Hepatocyte (in vitro differentiated cells): ENCODE measurements at regions not wholly inside any gene's neighbourhood (a gene's known extent, or its start where the extent isn't known, plus 50 kb on each side); places are given as distances from the start of the nearest gene placed in this dataset.

Experiments
- DNase-seq: peaks from one replicate; pipeline ENCODE4 v3.0.0-alpha.2; 2016; ENCODE audit warnings: low spot score
- H2AFZ ChIP-seq: fragments of 200-600 bp; sonication (generic); 2 replicates; pipeline ENCODE4 v1.6.0; 2016; ENCODE audit warnings: antibody characterized with exemption, mild to moderate bottlenecking
- H3K27ac ChIP-seq: fragments of 200-600 bp; sonication (generic); 2 replicates; pipeline ENCODE4 v1.5.1; 2016; ENCODE audit warnings: mild to moderate bottlenecking
- H3K27me3 ChIP-seq: fragments of 200-600 bp; sonication (generic); 2 replicates; pipeline ENCODE4 v1.6.1; 2016
- H3K36me3 ChIP-seq: fragments of 200-600 bp; sonication (generic); replicated peaks from 2 replicates; pipeline ENCODE4 v1.5.1; 2016; ENCODE audit warnings: low read depth; ENCODE audit not compliant: insufficient read depth
- H3K4me1 ChIP-seq: fragments of 200-600 bp; sonication (generic); 2 replicates; pipeline ENCODE4 v1.5.1; 2016; ENCODE audit warnings: mild to moderate bottlenecking, moderate library complexity; ENCODE audit not compliant: insufficient read depth
- H3K4me2 ChIP-seq: fragments of 200-600 bp; sonication (generic); 2 replicates; pipeline ENCODE4 v1.6.0; 2016
- H3K4me3 ChIP-seq: fragments of 200-600 bp; sonication (generic); 2 replicates; pipeline ENCODE4 v1.5.1; 2016; ENCODE audit warnings: mild to moderate bottlenecking
- H3K79me2 ChIP-seq: fragments of 200-600 bp; sonication (generic); 2 replicates; pipeline ENCODE4 v1.6.0; 2017; ENCODE audit warnings: mild to moderate bottlenecking
- H3K9me2 ChIP-seq: fragments of 200-600 bp; sonication (generic); replicated peaks from 2 replicates; pipeline ENCODE4 v1.6.0; 2017; ENCODE audit warnings: mild to moderate bottlenecking; ENCODE audit not compliant: insufficient read depth
- H3K9me3 ChIP-seq: fragments of 200-600 bp; sonication (generic); 2 replicates; pipeline ENCODE4 v1.5.1; 2016; ENCODE audit warnings: low read depth, mild to moderate bottlenecking
- H4K20me1 ChIP-seq: fragments of 200-600 bp; sonication (generic); 2 replicates; pipeline ENCODE4 v1.6.0; 2016; ENCODE audit warnings: mild to moderate bottlenecking; ENCODE audit not compliant: insufficient read depth, poor library complexity, severe bottlenecking
- EZH2 ChIP-seq: fragments of 200-600 bp; sonication (generic); IDR thresholded peaks from 2 replicates; pipeline ENCODE4 v1.6.1; 2016; ENCODE audit warnings: antibody characterized with exemption, mild to moderate bottlenecking, borderline replicate concordance
- EZH2phosphoT487 ChIP-seq: fragments of 200-600 bp; sonication (generic); IDR thresholded peaks from one replicate; pipeline ENCODE4 v1.6.1; 2018; ENCODE audit warnings: antibody characterized with exemption, mild to moderate bottlenecking, low read depth, moderate library complexity; ENCODE audit not compliant: unreplicated experiment, severe bottlenecking
- WGBS: methylation state at CpG from one replicate; pipeline ENCODE4 v1.1.6; 2016; ENCODE audit warnings: low lambda C conversion rate; ENCODE audit errors: missing lambda C conversion rate; 5-methylcytosine and 5-hydroxymethylcytosine counted together
- TF ChIP-seq, protein P1 (sequence below): fragments of 200-600 bp; sonication (generic); IDR thresholded peaks from 2 replicates; pipeline ENCODE4 v1.5.1; 2016; ENCODE audit warnings: antibody characterized with exemption, mild to moderate bottlenecking; ENCODE audit not compliant: poor library complexity

DNA sequence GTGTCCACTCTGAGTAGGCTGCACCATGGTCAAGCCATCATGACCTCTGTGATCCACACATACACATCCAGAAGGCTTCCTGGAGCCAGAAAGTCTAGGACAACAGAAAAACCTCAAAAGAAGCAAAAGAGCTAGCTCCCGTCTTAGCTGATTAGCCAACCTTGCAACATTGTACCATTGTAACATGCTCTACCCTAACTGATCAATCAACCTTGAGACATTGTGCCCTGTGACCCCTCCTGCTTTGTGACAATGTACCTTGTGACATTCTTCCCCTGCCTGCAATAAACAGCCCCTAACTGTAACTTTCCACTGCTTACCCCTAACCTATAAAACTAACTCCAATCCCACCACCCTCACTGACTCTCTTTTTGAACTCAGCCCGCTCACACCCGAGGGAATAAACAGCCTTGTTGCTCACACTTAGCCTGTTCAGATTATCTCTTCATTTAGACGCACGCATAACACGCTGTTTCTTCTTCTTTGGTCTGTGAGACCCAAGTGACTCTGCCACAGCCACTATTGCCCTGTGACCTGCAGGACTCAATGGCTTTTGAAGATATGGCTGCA, 1104.6 kb downstream of the OTOL1 start:
- Histone ChIP-seq H3K27me3 (no peaks in the 10 kb centered on the region), H3K4me1 (no peaks in the 10 kb centered on the region), H3K4me3 (no peak overlapping the region), H4K20me1 (no peaks in the 10 kb centered on the region), H3K27ac (no peak overlapping the region), H2AFZ (no peak overlapping the region), H3K9me3 (no peaks in the 10 kb centered on the region), H3K36me3 (no peaks in the 10 kb centered on the region), H3K9me2 (no peaks in the 10 kb centered on the region), H3K4me2 (no peak overlapping the region), H3K79me2 (no peaks in the 10 kb centered on the region)
- WGBS: 84% methylated on average over 6 of the region's 6 CpGs
- no peak for TF ChIP-seq EZH2
- TF ChIP-seq EZH2phosphoT487: no peak
- DNase-seq: no peak

DNA sequence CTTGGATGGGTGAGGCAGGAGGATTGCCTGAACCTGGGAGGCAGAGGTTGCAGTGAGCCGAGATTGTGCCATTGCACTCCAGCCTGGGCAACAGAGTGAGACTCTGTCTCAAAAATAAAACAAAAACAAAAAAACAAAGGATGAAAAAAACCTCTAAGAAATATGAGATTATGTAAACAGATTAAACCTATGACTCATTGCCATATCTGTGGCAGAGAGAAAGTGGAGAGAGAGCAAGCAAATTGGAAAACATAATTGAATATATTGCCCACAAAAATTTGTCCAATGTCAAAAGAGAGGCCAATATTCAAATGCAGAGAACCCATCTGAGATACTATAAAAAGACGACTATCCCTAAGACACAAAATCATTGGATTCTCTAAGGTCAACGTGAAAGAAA, 1106.0 kb downstream of the OTOL1 start:
- no peaks in the 10 kb centered on the region for H4K20me1 ChIP-seq
- WGBS: 86% methylated on average over 3 of the region's 3 CpGs
- H2AFZ ChIP-seq: no peak overlapping the region
- no peaks in the 10 kb centered on the region for H3K36me3 ChIP-seq
- H3K4me3 ChIP-seq: no peak overlapping the region
- no peaks in the 10 kb centered on the region for H3K9me3 ChIP-seq
- H3K4me2 ChIP-seq: no peak overlapping the region
- no peaks in the 10 kb centered on the region for H3K9me2 ChIP-seq
- no peaks in the 10 kb centered on the region for H3K79me2 ChIP-seq
- H3K27me3 ChIP-seq: no peaks in the 10 kb centered on the region
- H3K4me1 ChIP-seq: no peaks in the 10 kb centered on the region
- no peak overlapping the region for H3K27ac ChIP-seq
- TF ChIP-seq, protein P1, sequence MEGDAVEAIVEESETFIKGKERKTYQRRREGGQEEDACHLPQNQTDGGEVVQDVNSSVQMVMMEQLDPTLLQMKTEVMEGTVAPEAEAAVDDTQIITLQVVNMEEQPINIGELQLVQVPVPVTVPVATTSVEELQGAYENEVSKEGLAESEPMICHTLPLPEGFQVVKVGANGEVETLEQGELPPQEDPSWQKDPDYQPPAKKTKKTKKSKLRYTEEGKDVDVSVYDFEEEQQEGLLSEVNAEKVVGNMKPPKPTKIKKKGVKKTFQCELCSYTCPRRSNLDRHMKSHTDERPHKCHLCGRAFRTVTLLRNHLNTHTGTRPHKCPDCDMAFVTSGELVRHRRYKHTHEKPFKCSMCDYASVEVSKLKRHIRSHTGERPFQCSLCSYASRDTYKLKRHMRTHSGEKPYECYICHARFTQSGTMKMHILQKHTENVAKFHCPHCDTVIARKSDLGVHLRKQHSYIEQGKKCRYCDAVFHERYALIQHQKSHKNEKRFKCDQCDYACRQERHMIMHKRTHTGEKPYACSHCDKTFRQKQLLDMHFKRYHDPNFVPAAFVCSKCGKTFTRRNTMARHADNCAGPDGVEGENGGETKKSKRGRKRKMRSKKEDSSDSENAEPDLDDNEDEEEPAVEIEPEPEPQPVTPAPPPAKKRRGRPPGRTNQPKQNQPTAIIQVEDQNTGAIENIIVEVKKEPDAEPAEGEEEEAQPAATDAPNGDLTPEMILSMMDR: no peak
- no peak for DNase-seq

DNA sequence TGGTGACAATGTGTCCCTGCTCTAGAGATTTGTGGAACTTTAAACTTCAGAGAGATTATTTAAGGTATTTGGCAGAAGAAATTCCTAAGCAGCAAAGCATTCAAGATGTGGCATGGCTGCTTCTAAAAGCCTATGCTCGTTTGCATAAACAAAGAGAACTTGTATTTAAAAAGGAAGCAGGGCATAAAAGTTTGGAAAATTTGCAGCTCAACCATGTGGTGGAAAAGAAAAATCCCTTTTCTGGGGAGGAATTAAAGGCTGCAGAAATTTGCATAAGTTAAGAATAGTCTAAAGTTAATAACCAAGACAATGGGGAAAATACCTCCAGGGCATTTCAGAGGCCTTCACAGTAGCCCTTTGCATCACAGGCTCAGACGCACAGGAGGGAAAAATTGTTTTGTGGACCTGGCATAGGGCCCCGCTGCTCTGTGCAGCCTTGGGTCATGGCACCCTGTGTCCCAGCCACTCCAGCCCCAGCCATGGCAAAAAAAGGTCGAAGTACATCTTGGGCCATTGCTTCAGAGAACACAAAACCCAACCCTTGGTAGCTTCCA, 1109.1 kb downstream of the OTOL1 start:
- H3K4me2 ChIP-seq: no peak overlapping the region
- no peaks in the 10 kb centered on the region for H3K27me3 ChIP-seq
- no peaks in the 10 kb centered on the region for H3K9me2 ChIP-seq
- H3K79me2 ChIP-seq: no peaks in the 10 kb centered on the region
- no peak overlapping the region for H3K4me3 ChIP-seq
- DNase-seq: no peak
- H2AFZ ChIP-seq: no peak overlapping the region
- no peaks in the 10 kb centered on the region for H3K9me3 ChIP-seq
- no peaks in the 10 kb centered on the region for H3K4me1 ChIP-seq
- WGBS: 87% methylated on average over 4 of the region's 4 CpGs
- no peaks in the 10 kb centered on the region for H3K36me3 ChIP-seq
- H3K27ac ChIP-seq: no peak overlapping the region
- H4K20me1 ChIP-seq: no peaks in the 10 kb centered on the region
- TF ChIP-seq, protein P1: no peak
- TF ChIP-seq EZH2 (no peak), EZH2phosphoT487 (no peak)

DNA sequence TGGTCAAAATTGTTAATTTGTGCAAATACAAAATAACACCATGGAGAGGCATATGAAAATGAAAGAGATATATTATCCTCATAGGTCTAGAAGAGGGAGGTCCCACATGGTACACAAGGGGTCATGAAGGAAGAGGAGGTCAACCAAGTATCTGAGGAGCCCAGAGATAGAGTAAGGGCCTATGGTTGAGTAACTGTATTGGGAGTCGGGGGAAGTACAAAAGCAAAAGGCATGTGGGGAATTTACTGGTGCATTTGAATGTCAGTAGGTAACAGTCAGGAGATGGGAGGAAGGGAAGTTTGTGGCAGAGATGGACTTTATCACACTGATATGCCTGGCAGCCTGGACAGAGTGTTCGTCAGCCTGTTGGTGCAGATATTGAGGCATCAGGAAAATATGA, 1113.7 kb downstream of the OTOL1 start:
- no peaks in the 10 kb centered on the region for H3K36me3 ChIP-seq
- DNase-seq: no peak
- no peaks in the 10 kb centered on the region for H3K27me3 ChIP-seq
- WGBS: 62% methylated on average over 2 of the region's 2 CpGs
- H3K9me2 ChIP-seq: no peaks in the 10 kb centered on the region
- H2AFZ ChIP-seq: no peak overlapping the region
- H3K4me1 ChIP-seq: no peaks in the 10 kb centered on the region
- H3K79me2 ChIP-seq: no peaks in the 10 kb centered on the region
- H3K9me3 ChIP-seq: no peaks in the 10 kb centered on the region
- TF ChIP-seq EZH2: no peak
- TF ChIP-seq EZH2phosphoT487: no peak
- TF ChIP-seq, protein P1: no peak
- H4K20me1 ChIP-seq: no peaks in the 10 kb centered on the region
- H3K4me3 ChIP-seq: no peak overlapping the region
- H3K27ac ChIP-seq: no peak overlapping the region
- H3K4me2 ChIP-seq: no peak overlapping the region
